HepG2 (cell line): ENCODE measurements at regions not wholly inside any gene's neighbourhood (a gene's known extent, or its start where the extent isn't known, plus 50 kb on each side); places are given as distances from the start of the nearest gene placed in this dataset.

ENCODE experiments used
- ATAC-seq: fragments of 200-7000 bp; cut with Tn5 transposase; 3 replicates; pipeline ENCODE4 v1.9.1; 2020; ENCODE audit warnings: mild to moderate bottlenecking, moderate library complexity
- BruUV-seq: library from RNA; stranded (reverse); fragments of 400-500 nt; replicated peaks from 2 replicates; lab custom pipeline; 2021; lab: Mats Ljungman, UMichigan
- CTCF ChIA-PET: fragments of 300-600 bp; formaldehyde crosslinking; extraction: SDS; loops from one replicate; lab custom pipeline; 2021; ENCODE audit warnings: low total read pairs, inconsistent platforms, low intra/inter-chr PET ratio; lab: Yijun Ruan, JAX
- POLR2A ChIA-PET: fragments of 350-600 bp; sonication (Branson Sonifier 250); formaldehyde crosslinking; loops from one replicate; lab custom pipeline; 2020; ENCODE audit warnings: antibody characterized with exemption, inconsistent platforms; lab: Yijun Ruan, JAX
- DNase-seq: peaks from one replicate; pipeline ENCODE4 v3.0.0-alpha.2; 2015; ENCODE audit warnings: low spot score
- FAIRE-seq: peaks from 3 replicates; lab custom pipeline; 2011; peaks lifted over from hg19 to GRCh38; lab: Jason Lieb, UNC
- H2AFZ ChIP-seq: one replicate; pipeline ENCODE4 v1.6.1; 2011; ENCODE audit warnings: low read length, inconsistent platforms
- H3K27ac ChIP-seq: fragments of 300-600 bp; 3 replicates; pipeline ENCODE4 v1.8.0; 2011; ENCODE audit warnings: mixed run types, mild to moderate bottlenecking, mixed read lengths, low read length, inconsistent platforms; ENCODE audit not compliant: insufficient read depth; ENCODE audit errors: extremely low read length
- H3K27me3 ChIP-seq, 2 experiments: fragments of 200-600 bp in 1 of 2; 2 replicates in 1 of 2; 3 replicates in 1 of 2; pipeline versions ENCODE4 v1.6.0 to v1.8.0; 2011; ENCODE audit warnings: low read length in 2 of 2, mild to moderate bottlenecking in 2 of 2, moderate library complexity in 2 of 2, inconsistent platforms in 1 of 2; ENCODE audit not compliant: insufficient read depth in 2 of 2, control insufficient read depth in 1 of 2
- H3K36me3 ChIP-seq, 2 experiments: fragments of 200-600 bp in 1 of 2; replicated peaks in 1 of 2; 2 replicates in 1 of 2; 3 replicates in 1 of 2; pipeline versions ENCODE4 v1.5.1 to v1.8.0; 2011; ENCODE audit warnings: low read length in 2 of 2, inconsistent platforms in 1 of 2; ENCODE audit not compliant: insufficient read depth in 2 of 2, control insufficient read depth in 1 of 2
- H3K4me1 ChIP-seq: 2 replicates; pipeline ENCODE4 v1.5.1; 2012; ENCODE audit warnings: low read length, inconsistent platforms; ENCODE audit not compliant: insufficient read depth
- H3K4me2 ChIP-seq: 2 replicates; pipeline ENCODE4 v1.6.0; 2011; ENCODE audit warnings: low read depth, low read length, inconsistent platforms
- H3K4me3 ChIP-seq, 3 experiments: fragments of 200-600 bp in 1 of 3; sonication (generic), shearing (Covaris generic) in 1 of 3; replicated peaks in 1 of 3; 2 replicates each; pipeline ENCODE4 v1.5.1; 2011 to 2016; ENCODE audit warnings: low read length in 3 of 3, inconsistent platforms in 2 of 3, low read depth in 2 of 3, mild to moderate bottlenecking in 2 of 3, control low read depth in 1 of 3, mixed read lengths in 1 of 3; ENCODE audit not compliant: insufficient read depth in 1 of 3
- H3K79me2 ChIP-seq: one replicate; pipeline ENCODE4 v1.6.1; 2011; ENCODE audit warnings: low read length, inconsistent platforms; ENCODE audit not compliant: insufficient read depth
- H3K9ac ChIP-seq: 2 replicates; pipeline ENCODE4 v1.6.0; 2011; ENCODE audit warnings: mild to moderate bottlenecking, low read depth, low read length, inconsistent platforms; ENCODE audit not compliant: insufficient read depth
- H3K9me3 ChIP-seq: 2 replicates; pipeline ENCODE4 v1.5.1; 2012; ENCODE audit warnings: mild to moderate bottlenecking, low read length
- H4K20me1 ChIP-seq: 2 replicates; pipeline ENCODE4 v1.6.0; 2011; ENCODE audit warnings: inconsistent platforms, mild to moderate bottlenecking, low read length, moderate library complexity; ENCODE audit not compliant: insufficient read depth
- HNF4A ChIP-seq: sonication (generic); formaldehyde crosslinking; IDR thresholded peaks from 2 replicates; pipeline ENCODE4 v1.4.0; 2020; ENCODE audit warnings: missing genetic modification reagents
- KLF11 ChIP-seq: IDR thresholded peaks from 2 replicates; pipeline ENCODE4 v1.6.1; 2016; ENCODE audit warnings: missing compliant biosample characterization
- PHF5A ChIP-seq: IDR thresholded peaks from one replicate; pipeline ENCODE4 v1.6.1; 2018; ENCODE audit warnings: low read depth, missing genetic modification reagents; ENCODE audit not compliant: unreplicated experiment
- RELA ChIP-seq: sonication (generic); formaldehyde crosslinking; IDR thresholded peaks from 2 replicates; pipeline ENCODE4 v1.4.0; 2020; ENCODE audit warnings: missing genetic modification reagents
- SP4 ChIP-seq: sonication (generic); formaldehyde crosslinking; IDR thresholded peaks from 2 replicates; pipeline ENCODE4 v1.8.1; 2023; ENCODE audit warnings: mild to moderate bottlenecking, missing genetic modification reagents
- ZFAT ChIP-seq: sonication (generic); formaldehyde crosslinking; conservative IDR thresholded peaks from 2 replicates; pipeline ENCODE4 v1.8.1; 2023; ENCODE audit warnings: missing genetic modification reagents, inconsistent platforms
- ZNF724P ChIP-seq: sonication (generic); formaldehyde crosslinking; IDR thresholded peaks from 2 replicates; pipeline ENCODE4 v1.8.0; 2022; ENCODE audit warnings: missing genetic modification reagents, borderline replicate concordance
- WGBS: methylation state at CpG from one replicate; pipeline ENCODE4 v1.1.6; 2017; ENCODE audit warnings: low lambda C conversion rate; 5-methylcytosine and 5-hydroxymethylcytosine counted together
- in situ Hi-C: cut with HindIII; loops from 2 replicates; pipeline ENCODE4 v1.10.0; 2017; ENCODE audit warnings: low pct_unique_long_range_greater_than_20kb; ENCODE audit not compliant: extremely low pct_ligation_motif_present
- intact Hi-C: fragments of 100-400 bp; cut with micrococcal nuclease; formaldehyde crosslinking; loops from one replicate; pipeline ENCODE4 v1.10.0; 2022; ENCODE audit not compliant: unreplicated experiment
- TF ChIP-seq, protein P1 (sequence below): sonication (generic); formaldehyde crosslinking; IDR thresholded peaks from 2 replicates; pipeline ENCODE4 v1.4.0; 2020; ENCODE audit warnings: missing genetic modification reagents
- TF ChIP-seq, protein P2 (sequence below): IDR thresholded peaks from 2 replicates; pipeline ENCODE4 v1.6.1; 2016; ENCODE audit warnings: low read depth
- TF ChIP-seq, protein P3 (sequence below): sonication (generic); formaldehyde crosslinking; IDR thresholded peaks from 2 replicates; pipeline ENCODE4 v1.5.0; 2020; ENCODE audit warnings: mild to moderate bottlenecking, missing genetic modification reagents, moderate library complexity

DNA sequence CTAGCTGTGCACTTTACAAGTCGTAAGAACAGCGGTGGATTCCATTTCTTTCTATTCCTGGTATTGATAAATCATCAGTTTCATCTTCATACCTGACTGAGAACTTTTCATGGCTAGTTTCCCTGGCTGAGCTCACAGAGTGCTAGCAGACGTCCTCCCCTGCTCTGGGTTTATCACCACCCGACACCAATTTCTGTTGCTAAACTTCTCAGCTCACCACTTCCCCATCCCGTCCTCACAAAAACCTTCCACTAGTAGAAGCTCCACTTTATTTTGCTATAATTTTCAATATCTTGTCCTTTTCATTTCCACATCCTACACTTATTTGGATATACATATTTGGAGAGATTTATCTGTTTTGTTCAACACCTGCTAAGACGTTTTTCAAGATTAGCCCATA lies 869.4 kb upstream of the FRG1 start:
- intact Hi-C loops (no loop called here), in situ Hi-C loops (no loop called here)
- H4K20me1 ChIP-seq = no peaks in the 10 kb centered on the region
- FAIRE-seq (no peak), ATAC-seq (no peak), DNase-seq (no peak)
- no peaks in the 10 kb centered on the region for H3K4me1 ChIP-seq
- no peak overlapping the region for H3K9ac ChIP-seq
- no peaks in the 10 kb centered on the region for H3K36me3 ChIP-seq
- no peaks in the 10 kb centered on the region for H3K9me3 ChIP-seq
- BruUV-seq = no TSS peak
- 15% methylated on average over 6 of the region's 6 CpGs for WGBS
- CTCF ChIA-PET = no interaction called here
- H3K27ac ChIP-seq = no peak overlapping the region
- H2AFZ ChIP-seq = no peak overlapping the region
- no peaks in the 10 kb centered on the region for H3K27me3 ChIP-seq
- TF ChIP-seq ZFAT (CRISPR knock-in tag) = no peak
- TF ChIP-seq, protein P1, sequence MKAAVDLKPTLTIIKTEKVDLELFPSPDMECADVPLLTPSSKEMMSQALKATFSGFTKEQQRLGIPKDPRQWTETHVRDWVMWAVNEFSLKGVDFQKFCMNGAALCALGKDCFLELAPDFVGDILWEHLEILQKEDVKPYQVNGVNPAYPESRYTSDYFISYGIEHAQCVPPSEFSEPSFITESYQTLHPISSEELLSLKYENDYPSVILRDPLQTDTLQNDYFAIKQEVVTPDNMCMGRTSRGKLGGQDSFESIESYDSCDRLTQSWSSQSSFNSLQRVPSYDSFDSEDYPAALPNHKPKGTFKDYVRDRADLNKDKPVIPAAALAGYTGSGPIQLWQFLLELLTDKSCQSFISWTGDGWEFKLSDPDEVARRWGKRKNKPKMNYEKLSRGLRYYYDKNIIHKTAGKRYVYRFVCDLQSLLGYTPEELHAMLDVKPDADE = no peak
- TF ChIP-seq, protein P2, sequence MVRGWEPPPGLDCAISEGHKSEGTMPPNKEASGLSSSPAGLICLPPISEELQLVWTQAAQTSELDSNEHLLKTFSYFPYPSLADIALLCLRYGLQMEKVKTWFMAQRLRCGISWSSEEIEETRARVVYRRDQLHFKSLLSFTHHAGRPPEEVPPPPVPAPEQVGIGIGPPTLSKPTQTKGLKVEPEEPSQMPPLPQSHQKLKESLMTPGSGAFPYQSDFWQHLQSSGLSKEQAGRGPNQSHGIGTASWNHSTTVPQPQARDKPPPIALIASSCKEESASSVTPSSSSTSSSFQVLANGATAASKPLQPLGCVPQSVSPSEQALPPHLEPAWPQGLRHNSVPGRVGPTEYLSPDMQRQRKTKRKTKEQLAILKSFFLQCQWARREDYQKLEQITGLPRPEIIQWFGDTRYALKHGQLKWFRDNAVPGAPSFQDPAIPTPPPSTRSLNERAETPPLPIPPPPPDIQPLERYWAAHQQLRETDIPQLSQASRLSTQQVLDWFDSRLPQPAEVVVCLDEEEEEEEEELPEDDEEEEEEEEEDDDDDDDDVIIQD (CRISPR knock-in tag) = no peak
- TF ChIP-seq RELA (CRISPR knock-in tag) = no peak
- no peak for TF ChIP-seq HNF4A (CRISPR knock-in tag)
- no peak for TF ChIP-seq KLF11 (CRISPR knock-in tag)
- no peak for TF ChIP-seq SP4 (CRISPR knock-in tag)
- TF ChIP-seq, protein P3, sequence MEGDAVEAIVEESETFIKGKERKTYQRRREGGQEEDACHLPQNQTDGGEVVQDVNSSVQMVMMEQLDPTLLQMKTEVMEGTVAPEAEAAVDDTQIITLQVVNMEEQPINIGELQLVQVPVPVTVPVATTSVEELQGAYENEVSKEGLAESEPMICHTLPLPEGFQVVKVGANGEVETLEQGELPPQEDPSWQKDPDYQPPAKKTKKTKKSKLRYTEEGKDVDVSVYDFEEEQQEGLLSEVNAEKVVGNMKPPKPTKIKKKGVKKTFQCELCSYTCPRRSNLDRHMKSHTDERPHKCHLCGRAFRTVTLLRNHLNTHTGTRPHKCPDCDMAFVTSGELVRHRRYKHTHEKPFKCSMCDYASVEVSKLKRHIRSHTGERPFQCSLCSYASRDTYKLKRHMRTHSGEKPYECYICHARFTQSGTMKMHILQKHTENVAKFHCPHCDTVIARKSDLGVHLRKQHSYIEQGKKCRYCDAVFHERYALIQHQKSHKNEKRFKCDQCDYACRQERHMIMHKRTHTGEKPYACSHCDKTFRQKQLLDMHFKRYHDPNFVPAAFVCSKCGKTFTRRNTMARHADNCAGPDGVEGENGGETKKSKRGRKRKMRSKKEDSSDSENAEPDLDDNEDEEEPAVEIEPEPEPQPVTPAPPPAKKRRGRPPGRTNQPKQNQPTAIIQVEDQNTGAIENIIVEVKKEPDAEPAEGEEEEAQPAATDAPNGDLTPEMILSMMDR (CRISPR knock-in tag) = no peak
- no peak for TF ChIP-seq ZNF724P
- no peak for TF ChIP-seq PHF5A (CRISPR knock-in tag)
- TF ChIP-seq, all 625 proteins: peak for 0
- no peak overlapping the region for H3K4me3 ChIP-seq
- H3K4me2 ChIP-seq = no peak overlapping the region
- POLR2A ChIA-PET = no interaction called here
- H3K79me2 ChIP-seq = no peaks in the 10 kb centered on the region
